MM.1S (cell line): ENCODE measurements at regions not wholly inside any gene's neighbourhood (a gene's known extent, or its start where the extent isn't known, plus 50 kb on each side); places are given as distances from the start of the nearest gene placed in this dataset.

ENCODE experiments used
- EZH2 ChIP-seq: fragments of 300-600 bp; sonication (generic); optimal IDR thresholded peaks from 2 replicates; pipeline ENCODE3; 2017; ENCODE audit warnings: low read depth, mild to moderate bottlenecking, antibody characterized with exemption, low read length, mixed read lengths
- TF ChIP-seq, protein P1 (sequence below): fragments of 300-600 bp; sonication (generic); IDR thresholded peaks from 2 replicates; pipeline ENCODE4 v1.5.1; 2016; ENCODE audit warnings: antibody characterized with exemption, low read length, mixed read lengths

DNA sequence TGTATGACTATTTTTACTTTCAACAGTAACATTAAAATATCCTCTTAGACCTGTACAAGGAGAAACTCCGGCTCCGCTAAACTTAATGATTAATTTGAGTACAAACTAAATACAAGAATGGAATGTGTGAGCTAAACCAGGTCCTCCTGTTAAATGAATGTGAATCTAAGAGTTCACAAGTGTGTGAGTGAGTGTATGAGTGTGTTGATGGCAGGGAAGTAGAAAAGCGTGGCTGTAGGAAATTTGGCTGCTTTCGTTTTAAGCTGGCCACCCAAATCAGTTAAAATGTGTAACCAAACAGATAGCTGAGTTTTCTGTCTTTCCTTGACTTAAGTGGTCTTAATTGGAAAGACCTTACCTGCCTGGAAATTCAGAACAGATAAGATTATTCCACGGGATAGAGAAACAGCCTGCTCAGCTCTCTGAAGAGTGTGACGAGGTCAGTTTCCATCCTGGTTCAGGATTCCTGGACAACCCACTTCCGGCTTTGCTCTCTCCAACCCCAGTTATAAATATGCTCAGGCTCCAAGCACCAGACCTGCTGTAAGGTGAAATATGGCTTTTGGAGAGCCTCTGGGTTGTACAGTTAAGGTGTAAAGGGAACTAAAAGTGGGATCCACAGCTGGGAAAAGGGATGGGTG is 908.6 kb upstream of the EDIL3 start:
- no peak for TF ChIP-seq EZH2
- TF ChIP-seq, protein P1, sequence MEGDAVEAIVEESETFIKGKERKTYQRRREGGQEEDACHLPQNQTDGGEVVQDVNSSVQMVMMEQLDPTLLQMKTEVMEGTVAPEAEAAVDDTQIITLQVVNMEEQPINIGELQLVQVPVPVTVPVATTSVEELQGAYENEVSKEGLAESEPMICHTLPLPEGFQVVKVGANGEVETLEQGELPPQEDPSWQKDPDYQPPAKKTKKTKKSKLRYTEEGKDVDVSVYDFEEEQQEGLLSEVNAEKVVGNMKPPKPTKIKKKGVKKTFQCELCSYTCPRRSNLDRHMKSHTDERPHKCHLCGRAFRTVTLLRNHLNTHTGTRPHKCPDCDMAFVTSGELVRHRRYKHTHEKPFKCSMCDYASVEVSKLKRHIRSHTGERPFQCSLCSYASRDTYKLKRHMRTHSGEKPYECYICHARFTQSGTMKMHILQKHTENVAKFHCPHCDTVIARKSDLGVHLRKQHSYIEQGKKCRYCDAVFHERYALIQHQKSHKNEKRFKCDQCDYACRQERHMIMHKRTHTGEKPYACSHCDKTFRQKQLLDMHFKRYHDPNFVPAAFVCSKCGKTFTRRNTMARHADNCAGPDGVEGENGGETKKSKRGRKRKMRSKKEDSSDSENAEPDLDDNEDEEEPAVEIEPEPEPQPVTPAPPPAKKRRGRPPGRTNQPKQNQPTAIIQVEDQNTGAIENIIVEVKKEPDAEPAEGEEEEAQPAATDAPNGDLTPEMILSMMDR, result no peak
